EL (cell line): ENCODE measurements at regions not wholly inside any gene's neighbourhood (a gene's known extent, or its start where the extent isn't known, plus 50 kb on each side); places are given as distances from the start of the nearest gene placed in this dataset.

ENCODE experiments used
- DNase-seq: peaks from one replicate; pipeline ENCODE4 v3.0.0-alpha.2; 2016

DNA sequence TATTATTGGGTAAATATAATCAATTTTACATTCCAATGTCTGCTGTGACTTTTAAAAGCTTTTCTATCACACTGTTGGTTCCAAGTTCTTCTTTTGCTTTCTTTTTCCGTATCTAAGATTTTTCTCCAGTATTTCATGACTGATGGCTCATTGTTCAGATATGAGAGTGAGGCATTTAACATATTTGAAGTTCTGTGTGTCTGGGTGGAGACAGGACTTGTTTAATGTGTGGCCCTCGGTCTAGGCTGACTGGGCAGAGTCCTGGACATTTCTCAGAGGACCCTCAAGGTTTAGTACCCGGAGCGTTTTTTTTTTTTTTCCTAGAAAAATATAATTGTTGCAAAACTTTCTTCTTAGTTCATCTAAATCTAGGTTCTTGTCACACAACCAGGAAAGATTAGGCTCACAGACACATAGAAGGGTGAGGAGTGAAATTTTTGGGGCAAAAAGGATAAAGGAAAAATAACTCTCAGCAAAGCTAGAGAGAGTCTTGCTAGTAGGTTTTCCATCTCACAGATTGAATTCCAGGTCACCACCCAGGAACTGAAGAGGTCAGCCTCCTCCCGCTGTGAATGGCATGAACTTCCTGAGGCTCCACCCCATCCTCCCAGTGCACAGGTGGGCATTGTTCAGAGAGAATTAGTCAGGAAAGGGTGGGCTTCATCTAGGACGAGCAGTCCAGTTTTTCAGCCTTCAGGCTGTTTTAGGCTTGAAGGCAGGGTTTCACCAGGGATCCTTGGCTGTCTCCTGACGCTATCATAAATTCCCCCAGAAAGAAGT, 1002.4 kb upstream of the PCDH9 start:
- no peak for DNase-seq

DNA sequence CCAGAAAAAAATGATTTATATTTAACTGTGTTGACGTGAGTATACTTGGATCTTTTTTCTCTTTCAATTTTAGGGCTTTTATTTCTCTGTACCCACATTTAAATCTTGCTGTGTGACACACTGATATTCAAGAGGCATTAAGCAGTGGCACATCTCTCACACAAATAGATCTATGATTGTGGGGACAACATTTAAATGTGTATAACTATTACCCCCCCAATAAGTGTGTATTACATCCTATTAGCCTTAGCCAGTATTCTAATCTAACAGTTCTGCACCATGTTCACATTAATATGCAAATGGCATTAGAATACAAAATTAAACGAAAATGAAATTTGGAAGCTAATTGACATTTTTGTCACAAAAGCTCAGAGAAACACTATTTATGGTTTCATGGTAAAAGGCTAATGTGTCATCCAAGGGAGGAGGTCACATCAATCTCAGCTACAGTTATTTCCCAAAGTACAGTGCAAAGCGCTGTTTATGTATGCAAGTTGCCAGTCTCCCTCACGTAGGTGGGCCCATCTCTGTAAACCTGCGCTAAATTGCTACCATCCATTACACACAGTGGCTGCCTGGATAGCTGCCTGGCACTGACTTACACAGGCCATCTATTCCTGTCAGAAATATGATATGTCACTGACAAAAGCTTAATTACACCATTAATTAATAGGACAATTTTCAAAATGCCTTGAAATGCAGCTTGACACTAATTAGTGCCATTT, 984.7 kb upstream of the PCDH9 start:
- no peak for DNase-seq

DNA sequence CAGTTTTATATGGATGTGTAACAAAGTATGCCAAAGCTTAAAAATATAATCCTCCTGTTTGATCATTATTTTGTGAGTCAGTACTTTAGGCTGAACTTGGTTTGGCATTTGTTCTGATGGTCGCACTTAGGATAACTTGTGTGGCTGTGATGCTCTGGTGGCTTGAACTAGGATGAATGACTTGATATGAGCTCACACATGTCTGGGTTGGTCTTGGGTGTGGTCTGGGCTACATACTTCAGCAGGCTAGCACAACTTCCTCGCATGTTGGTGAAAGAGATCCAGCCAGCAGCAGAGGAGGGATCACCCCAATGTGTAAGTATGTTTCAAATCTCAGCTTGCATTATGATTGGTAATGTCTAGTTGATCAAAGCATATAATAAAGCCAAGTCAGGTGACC, 969.1 kb upstream of the PCDH9 start:
- DNase-seq: no peak

DNA sequence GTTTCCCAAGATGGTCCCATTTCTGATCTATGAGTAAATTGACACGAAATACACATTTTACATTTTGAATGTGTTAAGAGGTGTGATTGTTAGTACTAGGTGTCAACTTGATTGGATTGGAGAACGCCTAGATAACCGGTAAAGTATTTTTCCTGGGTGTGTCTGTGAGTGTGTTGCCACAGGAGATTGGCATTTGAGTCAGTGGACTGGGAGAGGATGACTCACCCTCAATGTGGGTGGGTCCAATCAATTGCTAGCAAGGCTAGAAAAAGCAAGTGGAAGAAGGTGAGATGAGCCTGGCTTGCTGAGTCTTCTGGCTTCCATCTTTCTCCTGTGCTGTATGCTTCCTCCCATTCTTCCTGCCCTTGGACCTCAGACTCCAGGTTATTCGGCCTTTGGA, 960.7 kb upstream of the PCDH9 start:
- no peak for DNase-seq

DNA sequence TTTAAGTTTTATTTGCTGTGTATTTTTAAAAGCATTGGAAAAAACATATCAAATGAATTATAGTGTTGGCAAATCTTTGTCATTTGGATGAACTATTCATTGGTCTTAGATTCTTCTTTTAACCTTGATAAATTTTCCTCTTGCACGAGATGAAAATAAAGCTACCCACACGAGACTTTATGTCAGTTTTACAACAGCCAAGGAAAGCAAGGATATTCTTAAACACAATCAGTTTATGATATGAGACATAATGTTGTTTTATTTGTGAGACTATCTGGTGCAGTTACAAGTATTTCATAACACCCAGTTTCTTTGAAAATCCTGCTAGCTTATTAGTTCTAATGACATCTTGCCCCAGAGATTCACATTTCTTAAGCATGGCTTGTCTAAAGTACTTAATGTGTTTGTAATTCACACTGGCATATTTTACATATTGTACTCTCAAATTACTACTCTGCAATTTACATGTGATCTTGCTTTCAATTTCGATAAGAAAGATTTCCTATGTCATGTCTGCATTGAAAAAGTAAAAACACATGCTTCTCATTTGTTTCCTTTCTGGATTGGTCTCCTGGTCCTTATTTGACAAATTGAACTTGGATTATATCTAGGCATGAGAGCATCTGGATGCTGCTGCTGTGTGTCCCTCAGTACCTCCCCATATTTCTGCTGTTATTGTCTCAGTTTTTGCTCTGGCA, 955.5 kb upstream of the PCDH9 start:
- DNase-seq: no peak

DNA sequence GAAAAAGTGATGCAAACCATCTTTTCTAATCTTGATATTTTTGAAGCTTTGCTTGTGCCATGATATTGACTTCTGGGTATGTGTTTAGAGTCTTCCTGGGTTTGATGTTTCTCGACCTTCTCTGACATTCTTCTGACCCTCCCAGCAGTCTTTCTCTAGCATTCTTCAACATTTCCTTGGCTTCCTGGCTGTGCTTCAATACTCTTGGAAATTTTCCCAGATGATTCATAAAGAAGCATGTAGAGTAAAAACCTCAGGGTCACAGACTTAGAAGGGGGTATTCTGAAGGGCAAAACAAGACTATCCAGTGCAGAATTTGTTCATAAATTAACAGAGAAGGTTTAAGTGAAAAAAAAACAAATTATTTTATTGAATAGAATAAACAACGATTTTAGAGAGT, 946.3 kb upstream of the PCDH9 start:
- DNase-seq: no peak

DNA sequence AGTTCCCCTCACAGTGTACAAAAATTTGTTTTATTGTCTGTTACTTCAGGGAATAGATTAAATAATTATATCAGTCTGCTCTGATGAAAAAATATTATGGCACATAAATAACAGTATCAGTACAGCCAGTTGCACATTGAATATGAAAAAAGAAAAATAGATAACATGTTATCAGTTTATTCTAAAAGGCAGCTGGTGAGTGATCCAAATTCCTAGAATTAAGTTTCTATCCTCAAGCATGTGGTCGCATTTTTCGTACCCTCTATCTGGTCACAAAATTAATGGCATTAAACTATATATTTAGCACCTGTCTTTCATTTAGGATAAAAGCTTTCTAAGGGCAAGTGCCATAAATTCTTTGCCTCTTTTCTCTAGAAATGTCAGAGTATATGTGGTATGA, 944.8 kb upstream of the PCDH9 start:
- DNase-seq: no peak

DNA sequence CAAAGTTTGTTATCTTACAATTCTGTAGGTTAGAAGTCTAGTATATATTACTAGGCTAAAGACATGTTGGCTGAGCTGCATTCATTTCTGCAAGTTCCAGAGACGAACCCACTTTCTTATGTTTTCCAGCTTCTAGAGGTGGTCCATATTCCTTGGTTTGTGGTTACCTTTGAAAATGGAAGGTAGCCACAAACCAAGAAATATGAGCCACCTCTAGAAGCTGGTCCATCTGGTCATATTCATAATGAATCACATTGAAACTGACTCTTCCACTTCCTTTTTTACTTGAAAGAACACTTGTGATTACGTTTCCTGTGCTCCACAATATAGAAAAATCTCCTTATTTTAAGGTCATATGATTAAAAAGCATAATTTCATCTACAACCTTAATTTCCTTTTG, 943.0 kb upstream of the PCDH9 start:
- DNase-seq: no peak

DNA sequence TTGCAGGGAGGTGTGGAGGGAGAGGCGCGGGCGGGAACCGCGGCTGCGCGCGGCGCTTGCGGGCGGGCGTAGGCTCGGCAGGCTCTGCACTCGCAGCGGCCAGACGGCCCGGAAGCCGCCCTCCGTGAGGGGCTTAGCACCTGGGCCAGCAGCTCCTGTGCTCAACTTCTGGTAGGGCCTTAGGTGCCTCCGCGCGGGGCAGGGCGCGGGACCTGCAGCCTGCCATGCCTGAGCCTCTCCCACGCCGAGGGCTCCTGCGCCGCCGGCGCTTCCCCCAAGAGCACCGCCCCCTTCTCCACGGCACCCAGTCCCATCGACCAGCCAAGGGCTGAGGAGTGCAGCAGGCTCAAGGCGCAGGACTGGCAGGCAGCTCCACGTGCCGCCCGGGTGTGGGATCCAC, 940.8 kb upstream of the PCDH9 start:
- DNase-seq: no peak

DNA sequence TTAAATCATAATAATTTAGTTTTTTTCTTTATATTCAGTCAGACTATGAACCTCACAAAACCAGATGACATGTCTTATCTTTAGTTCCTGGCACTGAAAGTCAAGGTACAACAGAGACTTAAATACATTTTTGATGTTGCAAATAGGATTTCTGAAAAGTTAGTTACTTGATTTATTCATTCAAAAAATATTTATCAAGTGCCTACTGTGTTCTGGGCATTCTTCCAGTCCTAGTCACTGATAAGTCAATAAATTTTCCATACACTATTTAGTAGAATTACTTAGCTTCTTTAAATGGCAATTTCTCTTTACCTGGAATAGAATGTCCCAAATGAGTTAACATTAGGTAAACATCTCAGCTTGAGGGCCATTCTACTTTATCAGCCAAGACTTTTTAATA, 938.3 kb upstream of the PCDH9 start:
- no peak for DNase-seq

DNA sequence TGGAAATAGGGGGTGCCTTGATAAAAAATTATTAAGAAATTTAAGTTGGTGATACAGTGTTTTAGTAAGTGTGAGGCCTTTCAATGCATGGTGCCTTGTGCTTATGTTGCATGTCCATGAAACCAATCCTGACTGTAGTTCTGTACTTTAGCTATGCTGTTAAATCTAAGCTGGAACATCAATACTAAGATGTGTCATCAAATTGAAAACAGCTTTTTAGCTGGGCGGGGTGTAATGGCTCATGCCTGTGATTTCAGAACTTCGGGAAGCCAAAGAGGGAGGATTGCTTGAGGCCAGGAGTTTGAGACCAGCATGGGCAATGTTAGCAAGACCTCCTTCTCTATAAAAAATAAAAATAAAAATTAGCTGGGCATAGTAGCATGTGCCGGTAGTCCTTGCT, 930.3 kb upstream of the PCDH9 start:
- DNase-seq: no peak

DNA sequence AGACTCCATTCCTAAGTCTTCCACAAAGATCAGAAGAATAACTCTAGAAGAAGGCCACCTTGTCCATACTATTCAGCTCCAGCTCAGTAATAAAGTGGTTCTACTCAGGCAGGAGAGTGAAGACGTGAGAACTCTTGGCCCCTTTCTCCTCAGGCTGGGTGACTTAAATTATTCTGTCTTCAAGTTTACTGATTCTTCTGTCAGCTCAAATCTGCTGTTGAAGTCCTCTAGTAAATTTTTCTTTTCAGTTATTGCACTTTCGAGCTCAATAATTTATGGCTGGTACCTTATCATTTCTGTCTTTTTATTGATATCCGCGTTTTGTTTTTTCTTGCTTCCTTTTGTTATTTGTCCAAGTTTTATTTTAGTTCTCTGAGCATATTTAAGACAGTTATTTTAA, 922.3 kb upstream of the PCDH9 start:
- DNase-seq: no peak

DNA sequence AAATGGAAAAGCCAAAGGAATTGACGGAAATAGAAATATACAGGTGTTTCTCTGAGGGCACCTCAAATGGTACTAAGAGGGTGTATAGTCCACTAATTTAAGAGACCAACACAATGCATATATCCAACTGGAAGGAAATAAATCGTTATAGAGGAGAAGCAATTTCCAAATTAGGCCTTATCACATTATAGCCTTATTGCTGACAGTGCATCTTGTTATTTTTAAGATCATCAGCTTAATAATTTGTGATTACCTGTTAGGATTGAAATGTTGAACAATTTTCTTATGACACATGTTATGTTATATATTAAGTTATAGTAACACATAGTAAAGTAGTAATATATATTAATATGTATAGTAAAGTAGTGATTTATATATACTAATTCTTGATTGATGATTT, 915.7 kb upstream of the PCDH9 start:
- no peak for DNase-seq

DNA sequence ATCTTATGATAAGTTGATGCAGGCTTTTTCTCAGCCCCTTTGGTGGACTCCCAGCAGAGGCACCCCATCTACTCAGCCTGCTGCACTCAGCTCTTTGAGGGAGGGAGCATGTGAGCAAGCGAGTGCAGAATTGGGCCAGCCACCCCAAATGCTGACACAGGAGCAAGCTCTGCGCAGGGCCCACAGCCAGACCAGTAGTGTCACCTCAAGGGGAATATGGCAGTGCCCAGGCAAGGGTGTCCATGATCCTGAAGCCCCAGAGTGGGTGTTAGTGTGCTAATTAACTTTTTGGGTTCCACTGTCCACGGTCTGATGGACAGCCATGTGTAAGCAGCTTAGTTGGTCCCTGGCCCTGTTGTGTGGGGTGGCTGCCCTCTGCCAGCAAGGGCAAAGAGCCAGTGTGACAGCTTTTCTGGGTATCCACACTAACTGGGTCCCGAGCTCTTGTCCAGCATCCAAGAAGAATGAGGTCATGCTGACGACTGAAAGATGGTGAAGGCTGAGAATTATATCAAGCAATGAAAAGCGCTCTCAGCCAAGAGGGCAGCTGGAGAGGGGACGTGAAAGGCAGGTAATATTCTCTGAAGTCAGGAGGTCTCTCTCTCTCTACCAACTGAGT, 898.3 kb upstream of the PCDH9 start:
- no peak for DNase-seq

DNA sequence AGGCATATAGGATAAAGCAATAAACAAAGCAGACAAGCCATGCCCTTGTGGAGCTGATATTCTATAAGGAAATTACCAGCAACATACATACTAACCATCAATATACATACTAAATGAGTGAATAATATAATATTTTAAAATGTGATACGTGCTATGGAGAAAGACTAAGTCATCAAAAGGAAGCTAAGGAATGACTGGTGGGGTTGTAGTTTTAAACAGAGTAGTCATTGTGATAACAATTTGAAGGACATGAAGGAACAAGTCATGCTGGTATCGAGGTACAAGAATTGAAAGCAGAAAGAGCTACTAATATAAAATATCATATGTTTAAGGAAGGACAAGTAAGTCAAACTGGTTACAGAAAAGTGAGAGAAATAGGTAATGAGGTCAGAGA, 894.9 kb upstream of the PCDH9 start:
- DNase-seq: no peak

DNA sequence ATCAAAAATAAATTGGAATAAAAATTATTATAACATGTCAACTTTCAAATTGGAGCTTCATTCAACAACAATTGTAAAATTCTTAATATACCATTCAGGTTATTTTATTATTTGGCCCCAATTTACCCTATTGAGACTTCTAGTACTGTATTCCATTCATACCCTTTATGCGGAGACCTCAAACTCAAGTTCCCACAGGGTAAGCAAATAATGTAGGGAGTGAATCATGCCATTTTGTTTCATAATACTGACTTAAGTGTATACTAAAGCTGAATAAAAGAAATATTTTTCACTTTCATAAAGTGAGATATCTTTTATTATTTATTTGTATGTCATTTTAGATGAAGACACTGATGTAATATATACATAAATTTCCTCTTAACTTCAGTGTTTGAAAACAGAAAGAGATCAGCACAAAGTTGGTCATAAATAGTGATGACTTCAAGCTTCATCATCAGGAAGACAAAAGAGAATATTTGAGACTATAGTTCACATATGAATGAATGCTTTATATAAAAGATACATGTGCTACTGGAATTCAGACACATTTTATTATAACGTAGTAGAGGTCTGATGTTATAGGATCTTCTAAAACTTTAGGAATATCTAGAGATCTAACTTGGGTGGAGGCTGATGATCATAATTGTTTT, 894.4 kb upstream of the PCDH9 start:
- DNase-seq: no peak

DNA sequence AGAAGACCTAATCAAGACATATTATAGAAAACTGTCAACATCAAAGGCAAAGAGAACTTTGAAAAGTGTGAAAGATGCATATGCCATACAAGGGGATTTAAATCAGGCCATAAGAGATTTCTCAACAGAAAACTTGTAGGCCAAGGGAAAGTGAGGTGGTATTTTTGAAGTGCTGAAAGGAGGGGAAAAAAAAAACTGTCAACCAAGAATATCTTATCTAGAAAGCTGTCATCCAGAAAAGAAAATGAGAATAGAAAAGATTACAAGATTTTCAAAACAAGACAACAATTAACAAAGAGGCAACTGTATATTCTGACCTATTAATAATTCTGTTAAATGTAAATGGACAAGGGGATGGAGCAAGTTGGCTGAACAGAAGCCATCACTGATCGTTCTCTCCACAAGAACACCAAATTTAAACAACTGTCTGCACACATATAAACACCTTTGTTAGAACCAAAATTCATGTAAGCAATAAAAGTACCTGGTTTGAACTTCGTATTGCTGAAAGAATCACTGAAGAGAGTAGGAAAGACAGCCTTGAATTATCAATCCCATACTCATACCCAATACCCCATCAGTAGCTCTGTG, 880.1 kb upstream of the PCDH9 start:
- DNase-seq: no peak

DNA sequence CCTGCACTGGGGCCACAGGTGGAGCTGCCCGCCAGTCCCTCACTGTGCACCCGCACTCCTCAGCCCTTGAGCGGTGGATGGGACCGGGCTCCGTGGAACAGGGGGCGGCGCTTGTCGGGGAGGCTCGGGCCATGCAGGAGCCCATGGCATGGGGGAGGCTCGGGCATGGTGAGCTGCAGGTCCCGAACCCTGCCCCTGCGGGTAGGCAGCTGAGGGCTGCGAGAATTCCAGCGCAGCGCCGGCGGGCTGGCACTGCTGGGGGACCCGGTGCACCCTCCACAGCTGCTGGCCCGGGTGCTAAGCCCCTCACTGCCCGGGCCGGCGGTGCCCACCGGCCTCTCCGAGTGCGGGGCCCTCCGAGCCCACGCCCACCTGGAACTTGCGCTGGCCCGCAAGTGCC, 877.5 kb upstream of the PCDH9 start:
- DNase-seq: no peak

DNA sequence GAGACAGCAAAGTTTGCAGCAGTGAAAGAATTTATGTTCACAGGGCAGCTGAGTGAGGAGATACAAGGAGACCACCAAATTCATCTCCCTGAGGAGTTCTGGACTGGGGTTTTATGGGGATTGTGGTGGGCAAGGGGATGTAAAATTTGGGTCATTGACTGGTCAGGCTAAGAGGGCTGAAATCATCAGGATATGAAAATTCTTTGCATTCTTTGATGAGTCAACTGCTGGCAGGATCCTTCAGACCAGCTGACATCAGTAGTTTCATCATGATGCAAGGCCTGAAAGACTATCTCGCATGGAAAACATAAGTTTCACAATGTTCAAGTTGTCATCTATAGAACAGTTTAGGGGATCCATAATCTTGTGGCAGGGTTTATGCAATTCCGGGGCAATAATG, 869.5 kb upstream of the PCDH9 start:
- DNase-seq: no peak

DNA sequence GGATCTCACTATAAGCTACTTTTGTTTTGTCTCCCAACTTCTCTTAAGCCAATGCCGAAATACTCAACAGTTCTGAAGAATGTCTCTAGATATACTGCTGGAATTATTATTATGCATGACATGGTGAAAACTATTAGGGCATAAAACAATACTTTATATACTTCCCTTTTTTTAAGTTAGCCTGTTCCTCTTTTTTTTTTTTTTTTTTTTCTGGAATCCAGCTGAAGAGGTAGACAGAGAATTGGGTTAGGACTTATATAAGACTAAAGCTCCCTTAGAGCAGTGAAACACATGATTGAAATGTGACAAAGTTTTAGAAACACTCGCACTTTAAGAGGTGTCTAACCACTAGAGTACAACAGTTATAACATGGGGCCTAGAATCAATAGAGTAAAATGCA, 850.9 kb upstream of the PCDH9 start:
- DNase-seq: no peak

DNA sequence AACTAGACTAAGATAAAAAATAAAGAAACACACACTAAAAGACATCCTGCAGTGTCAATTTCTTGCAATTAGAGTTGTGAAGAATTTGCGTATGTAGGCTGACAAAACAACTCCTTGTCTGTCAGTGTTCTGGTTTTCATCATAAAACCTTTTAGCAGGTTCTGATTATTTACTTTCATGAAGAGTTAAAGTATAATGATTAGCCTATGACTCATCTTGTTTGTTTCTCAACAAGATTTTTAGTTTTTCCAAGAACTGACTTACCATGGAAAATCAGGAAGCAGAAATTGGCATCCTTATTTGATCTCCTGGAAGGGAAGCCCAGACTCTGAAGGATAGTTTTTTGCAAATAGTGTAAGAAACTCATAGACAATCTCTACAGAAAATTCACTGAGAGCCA, 848.7 kb upstream of the PCDH9 start:
- no peak for DNase-seq

DNA sequence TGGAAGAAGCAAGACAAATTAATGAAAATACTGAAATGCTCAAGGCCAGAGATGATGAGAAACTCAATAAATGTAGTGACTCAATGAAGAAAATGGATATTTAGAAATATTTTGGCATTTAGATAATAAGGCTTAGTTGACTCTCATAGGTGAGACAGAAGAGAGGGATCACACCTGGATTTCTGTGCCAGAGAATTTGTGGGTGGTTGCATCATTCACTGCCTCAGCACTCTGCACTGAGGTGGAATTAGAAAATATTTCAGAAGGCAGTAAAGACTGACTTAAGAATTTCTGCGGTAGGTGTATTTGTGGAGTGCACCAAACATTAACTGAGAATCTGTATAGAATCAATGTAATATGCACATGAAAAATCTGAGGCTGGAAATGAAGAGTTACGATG, 848.3 kb upstream of the PCDH9 start:
- DNase-seq: no peak

DNA sequence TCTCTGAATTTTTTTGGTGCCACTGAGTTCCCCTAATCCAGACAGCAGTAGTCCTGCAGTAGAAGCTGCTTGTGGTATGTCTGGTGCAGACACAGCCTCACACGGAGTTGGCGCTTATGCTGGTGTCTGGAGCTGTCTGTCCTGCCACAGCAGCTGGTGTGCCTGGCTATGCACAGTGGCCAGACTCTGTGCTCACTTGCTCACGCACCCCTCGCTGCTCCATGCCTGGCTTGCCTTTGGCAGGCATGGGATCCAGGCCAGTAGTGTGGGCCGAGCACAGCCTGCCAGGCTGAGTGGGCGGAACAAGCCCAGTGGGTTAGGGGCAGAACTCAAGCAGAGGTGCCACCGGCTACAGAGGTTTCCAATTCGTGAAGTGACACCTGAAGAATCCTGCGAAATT, 845.9 kb upstream of the PCDH9 start:
- DNase-seq: no peak
